Islet of Langerhans (tissue), 1 donor: ENCODE measurements at regions not wholly inside any gene's neighbourhood (a gene's known extent, or its start where the extent isn't known, plus 50 kb on each side); places are given as distances from the start of the nearest gene placed in this dataset.
A peak's percentile ranks its signal among the peaks of the same experiment; 100 is the strongest.
"Not testable (repeated sequence)": the region's sequence is repeated elsewhere in the genome, so short reads cannot be mapped to it uniquely, and the experiment has no call there.

Experiments used
- FAIRE-seq: peaks from one replicate; lab custom pipeline; 2011; peaks lifted over from hg19 to GRCh38; lab: Jason Lieb, UNC

DNA sequence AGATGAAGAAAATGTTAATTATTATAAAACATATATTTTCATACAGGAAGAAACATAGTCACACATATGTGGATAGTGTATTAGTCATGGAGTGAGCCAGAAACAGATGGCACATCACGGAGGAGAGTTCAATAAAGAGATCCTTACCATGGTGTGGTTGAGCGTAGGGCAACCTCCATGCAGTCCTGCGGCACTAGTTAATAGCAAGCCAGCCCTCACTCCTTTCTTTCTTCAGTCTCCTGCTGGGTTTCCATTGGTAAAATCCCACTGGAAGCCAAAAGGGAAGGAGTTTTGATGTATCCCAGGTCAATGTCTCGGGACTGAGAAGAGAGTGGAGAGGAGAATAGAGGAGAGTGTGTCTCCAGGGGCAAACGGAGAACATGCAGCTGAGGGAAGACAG, 328.1 kb downstream of the NR4A2 start:
- no peak for FAIRE-seq

DNA sequence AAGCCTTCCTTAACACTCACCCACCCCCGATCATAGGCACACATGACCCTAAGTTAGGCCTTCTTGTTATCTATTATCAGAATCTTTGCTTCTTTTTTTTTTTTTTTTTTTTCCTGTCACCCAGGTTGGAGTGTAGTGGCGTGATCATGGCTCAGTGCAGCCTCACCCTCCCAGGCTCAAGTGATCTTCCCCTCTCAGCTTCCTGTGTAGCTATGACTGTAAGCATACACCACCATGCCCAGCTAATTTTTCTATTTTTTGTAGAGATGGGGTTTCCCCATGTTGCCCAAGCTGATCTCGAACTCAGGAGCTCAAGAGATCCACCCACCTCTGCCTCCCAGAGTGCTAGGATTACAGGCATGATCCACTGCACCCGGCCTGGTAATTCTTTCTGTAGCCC, 328.7 kb downstream of the NR4A2 start:
- FAIRE-seq: no peak

DNA sequence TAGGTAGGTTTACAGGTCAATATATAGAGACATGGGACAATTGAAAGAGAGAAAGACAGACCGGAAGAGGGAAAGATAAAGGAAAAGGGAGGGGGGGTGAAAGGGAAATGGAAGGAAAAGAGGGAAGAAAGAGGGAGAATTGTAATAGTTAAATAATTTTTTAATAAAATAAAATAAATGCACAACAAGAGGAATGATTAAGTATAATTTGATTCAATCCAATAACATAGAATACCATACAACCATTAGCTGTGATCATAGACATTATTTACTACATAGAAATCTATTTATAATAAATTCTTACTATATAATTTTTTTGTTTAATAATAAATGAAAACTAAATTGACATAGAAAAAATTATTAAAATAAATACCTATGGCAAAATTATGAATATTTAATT, 330.7 kb downstream of the NR4A2 start:
- FAIRE-seq: no peak

DNA sequence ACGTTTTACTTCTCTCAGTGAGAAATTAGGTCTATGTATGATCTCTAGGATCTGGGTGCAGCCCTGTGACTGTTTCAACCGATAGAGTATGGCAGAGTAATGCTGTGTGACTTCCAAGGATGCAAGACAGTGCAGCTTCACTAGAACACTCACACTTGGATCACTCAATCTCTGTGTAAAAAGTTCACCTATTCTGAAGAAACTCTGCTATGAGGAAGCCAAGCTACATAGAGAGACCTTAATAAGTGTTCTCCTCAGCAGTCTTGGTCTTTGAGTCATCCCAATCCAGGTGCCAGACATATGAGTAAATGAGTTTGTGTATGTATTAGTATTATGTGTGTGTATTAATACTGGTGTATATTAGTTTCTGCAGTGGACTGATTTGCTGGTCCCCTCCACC, 335.0 kb downstream of the NR4A2 start:
- no peak for FAIRE-seq

DNA sequence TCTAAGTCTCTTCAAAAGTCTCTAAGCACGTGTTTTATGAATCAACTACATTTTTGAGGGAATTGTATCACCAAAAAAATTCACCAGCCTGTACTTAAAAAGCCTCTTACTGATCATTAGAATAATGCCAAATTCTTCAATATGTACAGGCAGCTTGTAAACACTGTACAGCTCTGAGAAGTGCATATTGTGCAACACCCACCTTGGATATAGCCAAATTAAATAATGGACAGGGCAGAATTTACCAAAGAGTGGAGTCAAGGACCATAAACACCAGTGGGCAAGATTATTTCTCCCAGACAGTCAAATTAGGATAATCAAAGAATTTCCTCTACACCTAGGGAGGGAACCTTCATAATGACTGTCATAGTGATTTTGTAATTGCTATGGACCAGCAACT, 338.2 kb downstream of the NR4A2 start:
- FAIRE-seq: no peak

DNA sequence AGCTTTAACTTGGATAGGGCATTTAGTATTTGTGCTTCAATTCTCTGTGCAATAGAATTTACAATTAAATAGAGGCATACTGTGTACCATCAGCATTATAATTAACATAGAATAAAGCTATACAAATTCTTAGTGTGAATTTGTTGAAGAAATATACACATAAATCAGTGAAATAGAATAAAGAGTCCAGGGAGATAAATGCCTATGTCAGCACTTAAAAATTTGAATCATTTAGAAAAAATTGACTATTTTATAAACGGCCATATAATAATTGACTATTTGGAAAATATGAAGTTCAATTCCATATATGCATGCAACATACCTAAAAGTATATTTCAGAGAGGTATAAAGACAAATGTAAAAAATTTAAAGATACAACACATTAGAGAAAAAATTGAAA, 348.7 kb downstream of the NR4A2 start:
- FAIRE-seq: peak; percentile 85

DNA sequence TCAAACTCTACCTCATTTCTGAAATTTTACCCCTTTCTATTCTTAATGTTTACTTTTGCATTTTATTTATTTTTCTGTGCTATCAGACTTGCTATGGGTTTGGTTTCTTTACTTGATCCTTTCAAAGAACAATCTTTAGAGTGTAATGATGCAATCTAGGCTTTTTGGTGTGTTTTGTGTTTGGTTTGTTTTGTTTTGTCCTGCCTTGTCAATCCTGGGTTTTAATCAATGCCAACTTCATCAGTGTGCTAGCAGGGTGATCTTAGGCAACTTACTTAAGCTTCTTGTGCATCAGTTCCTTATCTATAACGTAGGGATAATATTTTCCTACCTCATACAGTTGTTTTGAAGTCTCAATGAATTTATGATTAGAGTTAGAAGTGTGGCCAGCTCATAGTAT, 350.4 kb downstream of the NR4A2 start:
- FAIRE-seq: no peak

DNA sequence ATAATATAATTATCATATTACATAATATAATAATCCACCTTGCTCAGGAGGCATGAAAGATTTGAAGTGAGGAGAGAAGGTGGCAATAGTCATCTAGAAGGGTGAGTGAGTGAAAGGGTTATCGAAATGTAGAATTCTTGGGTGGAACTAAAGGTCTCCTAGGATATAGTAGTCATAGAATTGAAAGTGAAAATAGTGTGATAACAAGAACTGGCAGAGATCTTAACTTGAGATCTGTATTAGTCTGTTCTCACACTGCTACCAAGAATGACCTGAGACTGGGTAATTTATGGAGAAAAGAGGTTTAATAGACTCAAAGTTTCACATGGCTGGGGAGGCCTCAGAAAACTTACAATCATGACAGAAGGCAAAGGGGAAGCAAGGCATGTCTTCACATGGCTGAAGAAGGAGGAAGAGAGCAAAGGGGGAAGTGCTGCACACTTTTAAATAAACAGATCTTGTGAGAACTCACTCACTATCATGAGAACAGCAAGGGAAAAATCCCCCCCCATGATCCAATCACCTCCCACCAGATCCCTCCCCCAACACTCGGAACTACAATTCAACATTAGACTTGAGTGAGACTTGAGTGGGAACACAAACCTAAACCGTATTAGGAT, 351.5 kb downstream of the NR4A2 start:
- no peak for FAIRE-seq

DNA sequence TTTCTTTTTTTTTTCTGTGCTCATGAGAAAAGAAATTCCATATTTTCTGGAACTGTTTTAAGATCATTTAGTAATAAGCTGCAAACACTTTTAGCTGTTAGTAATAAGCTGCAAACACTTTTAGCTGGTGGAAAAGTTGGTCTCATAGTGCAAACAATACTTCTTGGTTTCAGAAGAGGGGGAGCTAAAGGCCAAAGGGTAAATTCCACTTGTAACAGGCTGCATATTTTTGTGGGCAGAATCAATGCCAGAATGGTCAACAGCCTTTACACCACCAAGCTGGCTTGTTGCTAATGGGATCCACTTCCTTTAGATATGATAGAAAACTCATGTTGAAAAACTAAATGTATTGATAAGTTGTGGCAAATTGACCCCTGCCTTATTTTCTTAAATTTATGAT, 356.8 kb downstream of the NR4A2 start:
- no peak for FAIRE-seq

DNA sequence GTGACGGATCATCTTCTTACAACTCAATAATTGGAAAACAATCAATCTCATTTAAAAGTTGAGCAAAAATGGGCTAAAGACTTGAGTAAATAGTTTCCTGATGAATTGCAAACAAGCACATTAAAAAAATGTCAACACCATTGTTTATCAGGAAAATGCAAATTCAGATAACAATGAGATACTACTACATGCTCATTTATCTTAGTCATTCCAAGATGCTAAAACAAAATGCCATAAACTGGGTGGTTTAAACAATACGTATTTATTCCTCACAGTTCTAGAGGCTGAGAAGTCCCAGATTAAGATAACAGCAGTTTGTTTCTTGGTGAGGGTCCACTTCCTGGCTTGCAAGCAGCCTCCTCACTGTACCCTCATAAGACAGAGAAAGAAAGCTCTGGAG, 359.6 kb downstream of the NR4A2 start:
- no peak for FAIRE-seq

DNA sequence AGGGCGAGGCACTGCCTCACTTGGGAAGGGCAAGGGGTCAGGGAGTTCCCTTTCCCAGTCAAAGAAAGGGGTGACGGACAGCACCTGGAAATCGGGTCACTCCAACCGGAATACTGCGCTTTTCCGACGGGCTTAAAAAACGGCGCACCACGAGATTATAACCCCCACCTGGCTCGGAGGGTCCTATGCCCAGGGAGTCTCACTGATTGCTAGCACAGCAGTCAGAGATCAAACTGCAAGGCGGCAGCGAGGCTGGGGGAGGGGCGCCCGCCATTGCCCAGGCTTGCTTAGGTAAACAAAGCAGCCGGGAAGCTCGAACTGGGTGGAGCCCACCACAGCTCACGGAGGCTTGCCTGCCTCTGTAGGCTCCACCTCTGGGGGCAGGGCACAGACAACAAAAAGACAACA, 366.5 kb downstream of the NR4A2 start:
- not testable (repeated sequence) for FAIRE-seq

DNA sequence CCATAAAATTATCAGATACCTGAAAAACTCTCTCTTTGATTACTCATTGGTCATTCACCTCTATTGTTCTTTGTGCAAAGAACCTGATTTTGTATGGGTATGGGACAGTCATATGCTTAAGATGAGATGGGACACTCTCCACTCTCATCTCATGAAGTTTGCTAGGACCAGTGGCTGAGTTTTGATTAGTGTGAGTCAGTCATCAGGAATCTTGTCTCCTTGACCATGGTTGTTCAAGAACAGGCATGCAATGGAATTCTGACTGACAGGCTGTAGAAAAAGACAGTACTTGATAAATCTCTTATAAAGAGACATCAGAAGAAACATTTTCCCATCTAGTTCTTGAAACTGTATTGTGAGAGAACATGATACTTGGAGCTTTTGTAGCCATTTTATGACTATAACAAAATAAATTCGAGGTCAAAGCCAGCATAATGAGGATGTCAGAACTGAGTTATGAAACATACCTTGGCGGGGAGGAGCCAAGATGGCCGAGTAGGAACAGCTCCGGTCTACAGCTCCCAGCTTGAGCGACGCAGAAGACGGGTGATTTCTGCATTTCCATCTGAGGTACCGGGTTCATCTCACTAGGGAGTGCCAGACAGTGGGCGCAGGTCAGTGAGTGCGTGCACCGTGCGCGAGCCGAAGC, 367.0 kb downstream of the NR4A2 start:
- FAIRE-seq: no peak

DNA sequence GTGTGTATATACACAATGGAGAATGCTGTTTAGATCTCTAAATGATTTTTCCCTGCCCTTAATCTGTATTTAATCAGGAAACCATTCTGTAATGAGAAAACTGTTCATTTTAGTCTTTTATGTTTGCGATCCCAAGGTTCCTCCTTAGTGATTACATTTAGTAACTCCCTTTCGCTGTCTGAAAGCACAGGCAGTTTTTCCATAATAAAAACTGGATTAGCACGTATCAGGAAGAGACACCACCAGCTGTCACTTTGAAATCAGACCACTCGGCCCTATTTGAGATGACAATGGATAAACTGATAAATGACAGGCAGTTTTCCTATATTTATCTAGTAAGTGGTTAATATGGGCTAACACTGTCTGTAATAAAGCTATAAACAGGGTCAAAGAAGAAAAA, 370.9 kb downstream of the NR4A2 start:
- FAIRE-seq: no peak

DNA sequence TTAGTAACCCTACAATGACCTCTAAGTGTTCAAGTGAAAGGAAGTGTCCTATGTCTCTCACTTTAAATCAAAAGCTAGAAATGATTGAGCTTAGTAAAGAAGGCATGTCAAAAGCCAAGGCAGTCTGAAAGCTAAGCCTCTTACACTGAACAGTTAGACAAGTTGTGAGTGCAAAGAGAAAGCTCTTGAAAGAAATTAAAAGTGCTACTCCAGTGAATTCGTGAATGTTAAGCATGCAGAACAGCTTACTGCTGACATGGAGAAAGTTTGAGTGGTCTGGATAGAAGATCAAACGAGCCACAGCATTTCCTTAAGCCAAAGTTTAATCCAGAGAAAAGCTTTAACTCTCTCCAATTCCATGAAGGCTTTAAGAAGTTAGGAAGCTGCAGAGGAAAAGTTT, 373.7 kb downstream of the NR4A2 start:
- FAIRE-seq: no peak

DNA sequence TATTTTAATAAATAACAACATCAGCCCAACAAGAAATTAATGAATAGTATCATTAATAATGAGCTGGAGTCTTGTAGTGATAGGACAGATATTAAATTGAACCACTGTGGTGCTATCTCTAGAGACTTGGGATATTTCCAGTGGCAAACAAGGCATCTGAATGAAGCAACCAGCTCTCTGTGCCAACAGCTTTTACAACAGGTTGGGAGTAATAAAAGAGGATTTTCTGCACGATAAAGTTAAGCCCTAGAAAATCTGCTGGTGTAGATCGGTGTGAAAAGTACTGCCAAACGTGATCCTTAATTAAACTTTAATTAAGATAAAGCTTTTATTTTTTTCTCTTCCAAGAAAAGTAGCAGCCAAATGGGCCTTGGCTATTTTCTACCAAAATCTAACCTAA, 385.5 kb downstream of the NR4A2 start:
- FAIRE-seq: no peak

DNA sequence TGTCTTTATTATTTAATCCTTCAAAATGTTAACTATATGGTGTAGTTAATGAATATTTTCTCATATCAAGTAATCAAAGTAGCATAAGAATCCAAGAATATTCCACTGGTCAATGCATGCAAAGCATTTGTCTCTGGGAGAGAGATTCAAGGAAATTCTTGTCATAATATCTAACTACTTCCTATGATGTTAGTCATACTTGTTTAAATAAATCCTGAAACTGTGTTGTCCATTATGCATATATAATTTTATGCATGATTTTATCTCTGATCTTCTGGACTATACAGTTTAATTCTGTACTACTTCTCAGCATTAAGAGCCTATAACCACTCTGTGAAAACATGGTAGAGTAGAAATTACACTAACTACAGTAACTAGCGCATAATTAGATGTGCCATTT, 388.3 kb downstream of the NR4A2 start:
- FAIRE-seq: no peak

DNA sequence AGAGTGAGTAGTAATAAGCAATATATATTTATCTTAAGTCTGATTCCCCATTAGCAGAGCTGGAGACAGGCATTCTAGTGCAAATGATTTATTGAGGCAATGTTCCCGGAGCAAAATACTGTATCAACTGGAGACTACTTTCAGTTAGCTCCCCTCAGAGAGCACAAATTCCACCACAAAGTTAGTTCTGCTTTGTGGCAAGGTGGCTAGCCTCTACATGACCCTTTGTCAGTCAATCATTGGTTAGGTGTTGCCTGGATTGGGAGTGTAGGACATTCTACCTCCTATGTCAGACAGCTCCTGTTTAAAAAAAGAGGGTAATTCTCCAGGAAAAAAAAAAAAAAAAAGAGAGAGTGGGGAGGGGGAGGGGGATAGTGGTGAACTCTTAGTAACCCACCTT, 402.2 kb downstream of the NR4A2 start:
- FAIRE-seq: no peak

DNA sequence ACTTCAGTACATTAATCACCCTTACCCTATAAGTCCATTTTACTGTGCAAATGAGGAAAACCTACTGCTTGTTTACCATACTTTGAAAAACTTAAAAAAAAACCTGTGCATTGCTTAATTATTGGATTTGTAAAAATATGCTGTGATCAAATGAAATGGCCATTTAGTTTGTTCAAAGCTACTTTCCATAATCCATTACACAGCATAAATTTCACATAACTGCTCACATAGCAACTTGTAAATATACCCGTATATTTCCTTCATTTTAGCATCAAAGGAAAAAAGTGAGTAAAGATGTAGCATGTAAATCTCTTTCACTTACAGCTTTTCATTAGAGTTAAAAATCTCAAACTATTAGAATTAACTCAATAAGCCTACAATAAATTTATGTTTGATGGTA, 415.1 kb downstream of the NR4A2 start:
- no peak for FAIRE-seq

DNA sequence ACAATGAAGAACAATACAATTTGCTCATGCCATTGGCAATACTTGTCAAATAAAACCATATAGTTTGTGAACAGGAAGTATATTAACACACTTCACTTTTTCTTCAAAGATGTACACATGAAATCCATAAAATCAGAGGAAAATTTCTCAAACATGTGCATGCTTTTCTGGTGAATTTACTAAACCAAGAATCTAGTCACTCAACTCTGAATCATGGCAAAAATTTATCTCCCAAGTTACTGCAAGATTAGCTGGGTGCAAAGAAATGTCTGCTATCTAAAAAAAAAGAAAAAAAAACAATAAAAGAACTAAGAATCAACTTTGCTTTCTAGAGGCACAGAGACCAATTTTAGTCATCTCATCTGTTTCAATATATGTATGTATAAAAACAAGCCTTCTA, 419.2 kb downstream of the NR4A2 start:
- FAIRE-seq: no peak

DNA sequence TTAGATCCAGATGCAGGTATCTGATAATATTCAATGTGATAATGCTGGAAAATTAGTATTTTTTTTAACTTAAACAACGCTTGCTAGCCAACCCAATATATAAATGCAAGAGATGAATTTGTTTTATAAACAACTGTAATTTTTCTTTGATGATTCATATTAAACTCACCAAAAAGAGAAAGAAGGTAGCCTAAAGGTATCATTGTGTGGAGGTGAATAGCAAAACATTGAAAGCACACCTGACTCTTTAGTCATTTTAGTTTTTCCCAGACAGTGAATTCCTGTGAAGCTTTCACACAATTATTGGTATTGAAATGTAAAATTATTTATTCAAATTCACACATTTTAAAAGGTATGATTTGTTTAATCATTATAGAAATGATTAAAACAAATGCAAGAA, 424.0 kb downstream of the NR4A2 start:
- no peak for FAIRE-seq

DNA sequence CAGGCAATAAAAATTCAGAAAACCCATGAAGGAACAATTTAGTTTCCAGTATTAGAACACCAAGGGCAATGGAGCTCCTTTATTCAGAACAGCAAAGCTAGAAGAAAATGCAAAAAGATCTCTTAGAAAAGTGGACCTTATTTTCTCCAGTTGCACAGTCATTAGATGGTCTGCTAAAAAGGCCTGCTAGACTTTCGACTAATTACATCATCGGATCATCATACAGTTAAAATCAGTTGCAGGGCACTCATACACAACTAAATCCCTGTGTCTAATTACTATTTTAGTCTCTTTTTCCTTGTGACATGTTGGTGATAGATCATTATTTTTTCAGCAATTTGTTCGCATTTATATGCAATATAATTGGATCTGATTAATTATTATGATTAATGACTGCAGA, 425.3 kb downstream of the NR4A2 start:
- no peak for FAIRE-seq

DNA sequence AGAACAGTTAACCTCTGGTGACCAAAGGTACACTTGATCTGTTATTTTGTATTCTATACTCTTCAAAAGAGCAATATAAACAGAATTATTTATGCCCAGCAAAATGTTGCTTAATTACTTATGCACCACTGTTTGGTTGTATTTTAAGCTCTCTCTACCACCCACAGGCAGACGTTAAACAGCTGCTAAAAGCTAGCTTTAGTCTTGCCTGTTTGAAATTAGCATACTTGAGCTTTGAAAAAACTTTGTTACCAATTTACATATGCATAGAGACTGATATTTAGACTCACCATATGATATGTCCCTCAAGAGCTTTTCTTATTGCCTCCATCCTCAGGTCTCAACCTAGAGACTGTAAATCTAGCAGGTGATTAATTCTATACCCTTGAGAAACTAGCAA, 426.9 kb downstream of the NR4A2 start:
- no peak for FAIRE-seq

DNA sequence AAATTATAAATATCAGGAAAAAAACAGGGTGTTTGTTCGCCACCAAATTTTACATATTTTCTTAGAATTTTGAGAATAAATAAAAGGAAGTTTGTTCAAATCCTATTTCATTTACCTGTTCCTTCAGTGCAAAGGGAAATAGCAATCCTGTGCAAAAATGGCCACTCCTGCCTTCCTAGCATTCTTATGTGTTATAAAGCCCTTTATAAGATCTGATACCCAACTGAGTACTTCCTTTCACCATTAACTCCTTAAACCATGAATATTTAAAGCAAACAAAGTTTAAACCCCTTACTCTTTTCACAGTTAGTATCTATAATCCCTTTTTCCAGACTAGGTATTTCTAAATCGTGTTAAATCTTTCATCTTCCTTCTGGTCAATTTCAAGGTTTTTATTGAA, 427.8 kb downstream of the NR4A2 start:
- FAIRE-seq: no peak

DNA sequence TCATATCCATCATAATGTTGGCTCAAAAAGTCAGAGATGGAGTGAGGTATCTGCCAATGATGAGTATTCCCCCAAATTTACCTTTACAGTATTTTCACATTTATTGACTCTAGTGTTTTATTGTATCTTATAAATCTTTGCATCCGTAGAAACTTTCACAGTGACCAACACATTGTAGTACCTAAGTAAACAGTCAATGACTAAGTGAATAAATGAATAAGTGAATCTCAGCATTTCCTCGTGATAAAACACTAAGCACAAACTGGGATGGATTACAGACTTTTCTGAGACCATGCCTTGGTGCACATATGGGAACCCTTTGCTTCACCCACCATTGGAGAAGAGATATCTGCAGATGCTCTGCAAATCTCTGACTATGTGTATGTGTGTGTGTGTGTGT, 429.9 kb downstream of the NR4A2 start:
- FAIRE-seq: no peak

DNA sequence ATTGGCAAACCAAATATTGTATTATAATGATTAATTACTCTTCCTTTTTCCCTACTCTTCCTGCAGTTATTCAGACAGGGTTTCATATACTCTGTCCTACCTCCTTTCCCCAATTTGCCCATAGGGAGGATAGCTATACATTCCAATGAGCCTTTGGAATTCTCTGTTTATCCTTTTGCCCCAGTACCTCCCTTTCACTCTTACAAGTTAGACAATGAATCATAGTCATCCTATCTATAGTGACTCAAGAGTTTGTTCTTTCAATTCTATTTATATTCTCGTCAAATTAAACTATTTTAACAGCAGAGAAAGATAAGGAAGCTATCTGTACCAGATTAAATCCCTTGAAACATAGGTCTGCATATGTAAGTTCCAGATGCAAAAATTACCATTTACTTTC, 437.5 kb downstream of the NR4A2 start:
- FAIRE-seq: no peak
